GM23338 (cell line): ENCODE measurements at regions not wholly inside any gene's neighbourhood (a gene's known extent, or its start where the extent isn't known, plus 50 kb on each side); places are given as distances from the start of the nearest gene placed in this dataset.

Source experiments
- CREB1 ChIP-seq: fragments of 250-450 bp; sonication (Bioruptor Pico); IDR thresholded peaks from 2 replicates; pipeline ENCODE4 v1.5.0; 2020; ENCODE audit warnings: low read depth, mild to moderate bottlenecking, moderate library complexity
- CTCF ChIP-seq, 2 experiments: fragments of 200-600 bp in 1 of 2; sonication (generic) in 1 of 2; conservative IDR thresholded peaks; 2 replicates each; pipeline versions ENCODE4 v1.5.1 to v1.6.1; 2016 to 2017; ENCODE audit warnings: antibody characterized with exemption in 2 of 2, low read depth in 2 of 2, mild to moderate bottlenecking in 2 of 2, moderate library complexity in 1 of 2
- POLR2AphosphoS5 ChIP-seq: IDR thresholded peaks from 2 replicates; pipeline ENCODE4 v1.6.1; 2016; ENCODE audit warnings: antibody characterized with exemption, low read depth
- TF ChIP-seq, protein P1 (sequence below): IDR thresholded peaks from 2 replicates; pipeline ENCODE4 v1.6.1; 2016; ENCODE audit warnings: antibody characterized with exemption

GRCh38 chr16:72646615-72647014, 401.3 kb downstream of the ZFHX3 start:
- TF ChIP-seq CTCF (conservative IDR thresholded peaks at IDR 0.05; ENCODE audit: low read depth in 2 of 2) (no peak), CREB1 (CRISPR knock-in tag) (no peak), POLR2AphosphoS5 (no peak)
- TF ChIP-seq, protein P1, sequence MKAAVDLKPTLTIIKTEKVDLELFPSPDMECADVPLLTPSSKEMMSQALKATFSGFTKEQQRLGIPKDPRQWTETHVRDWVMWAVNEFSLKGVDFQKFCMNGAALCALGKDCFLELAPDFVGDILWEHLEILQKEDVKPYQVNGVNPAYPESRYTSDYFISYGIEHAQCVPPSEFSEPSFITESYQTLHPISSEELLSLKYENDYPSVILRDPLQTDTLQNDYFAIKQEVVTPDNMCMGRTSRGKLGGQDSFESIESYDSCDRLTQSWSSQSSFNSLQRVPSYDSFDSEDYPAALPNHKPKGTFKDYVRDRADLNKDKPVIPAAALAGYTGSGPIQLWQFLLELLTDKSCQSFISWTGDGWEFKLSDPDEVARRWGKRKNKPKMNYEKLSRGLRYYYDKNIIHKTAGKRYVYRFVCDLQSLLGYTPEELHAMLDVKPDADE: no peak
